Islet precursor cell (in vitro differentiated cells): ENCODE measurements at regions not wholly inside any gene's neighbourhood (a gene's known extent, or its start where the extent isn't known, plus 50 kb on each side); places are given as distances from the start of the nearest gene placed in this dataset.

Experiments
- DNase-seq: peaks from one replicate; pipeline ENCODE4 v3.0.0-alpha.2; 2018

- no peak for DNase-seq
Observed at GRCh38 chr6:11633741-11634509, 96.4 kb downstream of the TMEM170B start.

GRCh38 chr6:11634948-11635347, 97.4 kb downstream of the TMEM170B start:
- DNase-seq: no peak

GRCh38 chr6:11636121-11636520, 98.6 kb downstream of the TMEM170B start:
- no peak for DNase-seq

- DNase-seq: no peak
Observed at GRCh38 chr6:11637266-11637665, 99.7 kb downstream of the TMEM170B start.

DNA sequence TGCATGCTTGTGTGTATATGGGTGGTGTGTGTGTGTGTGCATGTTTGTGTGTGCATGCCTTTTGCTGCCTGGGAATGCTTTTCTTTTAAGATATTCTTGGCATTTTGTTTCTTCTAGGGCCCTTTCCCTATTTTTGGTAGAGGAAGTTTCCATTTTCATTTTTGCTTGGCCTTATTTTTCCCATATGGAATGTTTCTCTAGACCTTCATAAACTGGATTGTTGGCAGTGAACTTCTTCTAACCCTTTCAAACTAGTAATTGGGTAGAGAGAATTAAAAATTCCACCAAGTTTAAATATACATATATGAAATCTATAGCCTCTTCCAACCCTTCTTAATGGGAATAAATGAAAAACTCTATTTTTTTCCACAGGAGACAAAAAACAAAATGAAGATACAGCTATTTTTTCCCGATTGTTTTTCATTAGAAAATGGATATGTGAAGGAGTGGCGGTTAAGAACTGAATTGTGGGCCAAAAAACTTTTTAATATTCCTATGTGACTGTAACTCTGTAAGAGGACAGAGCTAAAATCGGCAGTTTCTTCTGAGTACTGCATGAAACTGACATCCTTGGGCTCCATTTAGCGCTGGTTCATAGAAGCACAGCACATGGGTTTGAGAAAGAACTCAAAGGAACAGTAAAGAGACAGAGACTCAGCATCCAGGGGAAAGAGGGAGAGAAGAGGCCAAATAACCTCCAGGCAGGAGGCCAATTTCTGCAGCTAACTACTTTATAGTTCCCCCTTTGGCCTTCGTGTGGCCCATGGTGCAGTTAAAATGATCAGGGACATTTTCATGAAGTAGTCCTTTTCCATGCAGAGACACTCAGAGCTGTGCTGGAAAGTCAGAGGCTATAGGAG, 102.1 kb downstream of the TMEM170B start:
- DNase-seq: no peak

DNA sequence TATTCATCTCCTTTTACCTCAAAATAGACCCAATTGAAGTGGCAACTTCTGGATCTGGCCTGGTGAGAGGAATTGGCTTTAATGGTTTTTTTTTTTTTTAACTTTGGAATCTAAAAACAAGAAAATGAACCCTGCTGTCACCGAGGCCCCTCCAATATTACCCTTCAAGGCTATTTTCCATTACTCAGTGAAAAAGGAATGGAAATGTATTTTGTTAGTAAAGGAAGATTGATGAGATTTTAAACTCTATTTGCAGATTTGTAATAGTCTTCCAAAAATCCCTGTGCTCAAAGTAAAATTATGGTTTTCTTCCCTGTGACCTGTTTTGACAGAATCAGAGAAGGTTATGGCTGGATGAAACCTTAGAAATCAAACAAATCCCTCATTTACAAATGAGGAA, 102.9 kb downstream of the TMEM170B start:
- DNase-seq: no peak

GRCh38 chr6:11644071-11644470, 106.5 kb downstream of the TMEM170B start:
- no peak for DNase-seq

GRCh38 chr6:11644601-11645000, 107.1 kb downstream of the TMEM170B start:
- no peak for DNase-seq

- DNase-seq: no peak
Observed at GRCh38 chr6:11645016-11645415, 107.5 kb downstream of the TMEM170B start.

GRCh38 chr6:11648436-11648775, 110.9 kb downstream of the TMEM170B start:
- DNase-seq: no peak

DNA sequence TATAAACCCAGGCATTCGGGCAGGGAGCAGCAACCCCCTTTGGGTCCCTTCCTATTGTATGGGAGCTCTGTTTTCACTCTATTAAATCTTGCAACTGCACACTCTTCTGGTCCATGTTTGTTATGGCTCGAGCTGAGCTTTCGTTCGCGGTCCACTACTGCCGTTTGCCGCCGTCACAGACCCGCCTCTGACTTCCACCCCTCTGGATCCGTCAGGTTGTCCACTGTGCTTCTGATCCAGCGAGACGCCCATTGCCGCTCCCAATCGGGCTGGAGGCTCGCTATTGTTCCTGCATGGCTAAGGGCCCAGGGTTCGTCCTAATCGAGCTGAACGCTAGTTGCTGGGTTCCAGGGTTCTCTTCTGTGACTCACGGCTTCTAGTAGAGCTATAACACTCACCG, 111.3 kb downstream of the TMEM170B start:
- DNase-seq: peak; percentile 29

DNA sequence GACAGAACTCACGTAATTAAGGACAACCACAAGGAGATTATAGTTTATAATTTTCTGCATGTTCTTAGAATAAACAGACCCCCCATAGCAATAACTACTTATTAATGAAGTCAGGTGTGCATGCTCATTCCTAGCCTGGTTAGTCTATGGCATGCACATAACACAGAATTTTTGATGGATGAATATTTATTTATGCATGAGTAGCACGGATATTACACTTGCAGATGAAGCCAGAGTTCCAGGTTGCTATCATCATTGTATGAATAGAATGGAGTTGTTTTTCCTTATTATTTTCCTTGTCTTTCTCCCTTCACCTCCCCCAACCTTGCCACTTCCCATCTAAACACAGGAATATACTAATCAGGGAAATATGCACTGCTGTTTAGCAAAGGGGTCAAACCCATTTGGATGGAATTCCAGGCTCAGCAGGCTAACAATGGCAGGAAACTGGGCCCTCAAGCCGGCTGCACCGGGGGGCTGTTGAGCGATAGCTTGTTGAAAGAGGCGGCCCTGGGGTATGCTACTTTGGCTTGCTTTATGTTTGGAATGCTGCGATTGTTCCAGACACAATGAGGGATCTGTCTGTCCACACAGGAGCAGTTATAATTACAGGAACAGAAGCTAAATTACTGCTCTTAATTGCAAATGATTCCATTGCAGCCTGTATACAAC, 112.6 kb downstream of the TMEM170B start:
- DNase-seq: peak; percentile 97

GRCh38 chr6:11650711-11651110, 113.2 kb downstream of the TMEM170B start:
- DNase-seq: no peak

DNA sequence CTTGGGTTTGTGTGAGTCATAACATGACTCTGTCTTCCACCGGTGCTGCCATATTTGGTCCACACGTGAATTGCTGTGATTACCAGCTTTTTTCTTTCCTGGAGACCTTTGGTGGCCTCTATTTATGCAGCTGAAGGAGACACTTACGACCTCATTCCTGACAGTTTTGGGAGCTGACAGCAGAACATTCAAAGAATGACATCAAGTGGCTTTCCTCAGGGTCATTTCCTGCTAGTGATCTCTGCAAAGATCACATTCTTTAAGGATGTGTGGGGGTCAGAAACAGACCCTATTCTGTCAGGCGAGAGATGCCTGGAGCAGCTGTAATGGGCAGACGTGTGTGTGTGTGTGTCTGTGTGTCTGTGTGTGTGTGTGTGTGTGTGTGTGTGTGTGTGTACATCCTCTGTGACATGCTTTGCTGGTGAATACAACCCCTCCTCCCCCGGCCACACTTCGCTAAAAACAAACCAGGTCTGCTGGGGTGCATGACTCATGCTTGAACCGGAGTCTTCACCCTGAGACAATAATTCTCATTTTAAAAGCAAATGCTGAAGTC, 115.6 kb downstream of the TMEM170B start:
- peak; percentile 99 for DNase-seq

- no peak for DNase-seq
Observed at GRCh38 chr6:11654876-11655275, 117.3 kb downstream of the TMEM170B start.

DNA sequence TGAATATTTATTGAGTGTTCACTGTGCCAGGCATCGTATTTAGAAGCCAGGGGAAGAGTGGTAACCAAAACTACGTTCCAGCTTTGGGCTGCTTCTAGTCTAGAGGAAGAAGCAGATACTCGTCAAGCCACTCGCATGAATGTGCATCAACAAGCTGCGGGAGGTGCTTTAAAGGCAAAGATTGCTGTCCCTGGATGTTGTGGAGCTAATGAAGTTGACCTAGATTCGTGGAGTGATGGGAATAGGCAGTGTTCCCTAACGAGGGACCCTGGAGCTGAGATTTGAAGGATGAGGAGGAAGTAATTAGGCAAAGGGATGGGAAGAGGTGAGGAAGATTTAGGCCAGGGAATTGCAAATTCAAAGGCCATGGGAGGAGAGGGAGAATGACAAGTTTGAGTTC, 118.9 kb downstream of the TMEM170B start:
- peak; percentile 56 for DNase-seq

GRCh38 chr6:11659757-11660156, 118.8 kb downstream of the ADTRP start:
- peak; percentile 5 for DNase-seq

- DNase-seq: no peak
Observed at GRCh38 chr6:11662323-11662722, 116.3 kb downstream of the ADTRP start.

DNA sequence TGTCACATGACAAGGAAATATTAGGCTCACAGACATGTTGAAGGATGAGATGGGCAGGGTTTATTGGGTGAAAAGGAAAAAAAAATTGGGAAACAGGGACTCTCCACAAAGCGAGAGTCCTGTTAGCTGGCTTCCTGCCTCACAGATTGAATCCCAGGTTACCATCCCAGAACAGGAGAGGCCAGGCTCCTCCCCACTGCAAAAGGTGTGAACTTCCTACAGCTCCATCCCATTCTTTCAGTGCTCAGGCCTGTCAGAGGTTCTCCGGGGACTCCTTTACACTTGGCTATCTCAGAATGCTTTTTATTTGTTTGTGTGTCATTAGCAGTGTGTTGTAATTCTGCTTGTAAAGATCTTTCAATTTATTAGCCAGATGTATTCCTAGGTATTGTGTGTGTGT, 115.1 kb downstream of the ADTRP start:
- no peak for DNase-seq
